Mucosa of descending colon (tissue), 3 donors: ENCODE measurements at regions not wholly inside any gene's neighbourhood (a gene's known extent, or its start where the extent isn't known, plus 50 kb on each side); places are given as distances from the start of the nearest gene placed in this dataset.

Experiments
- ATAC-seq: fragments of 200-7000 bp; cut with Tn5 transposase; one replicate; pipeline ENCODE4 v1.9.1; 2020; ENCODE audit warnings: mild to moderate bottlenecking, moderate library complexity
- DNase-seq, 3 donors: peaks; one replicate each; pipeline ENCODE4 v3.0.0-alpha.2; 2020
- H3K36me3 ChIP-seq: fragments of 200-600 bp; one replicate; pipeline ENCODE4 v1.8.0; 2021; ENCODE audit warnings: low read depth, mild to moderate bottlenecking
- H3K4me1 ChIP-seq: fragments of 200-600 bp; one replicate; pipeline ENCODE4 v1.8.0; 2021; ENCODE audit warnings: low read depth, mild to moderate bottlenecking
- H3K4me3 ChIP-seq: fragments of 200-600 bp; one replicate; pipeline ENCODE4 v1.8.0; 2021; ENCODE audit warnings: mild to moderate bottlenecking
- H3K9me3 ChIP-seq: fragments of 200-600 bp; one replicate; pipeline ENCODE4 v1.8.0; 2021; ENCODE audit warnings: mild to moderate bottlenecking
- CTCF ChIP-seq: fragments of 200-600 bp; IDR thresholded peaks from one replicate; pipeline ENCODE4 v1.8.0; 2022; ENCODE audit warnings: antibody characterized with exemption, mild to moderate bottlenecking
- intact Hi-C, 2 donors: fragments of 100-400 bp; cut with DNase I in 1 of 2; cut with micrococcal nuclease in 1 of 2; formaldehyde crosslinking; loops; one replicate each; pipeline versions ENCODE4 v1.11.0 to v1.11.1; 2022; cut with DNase I, micrococcal nuclease
- donor health status: DM: no; HTN: no; CAD: no; lungs with moderate emphysema.
- donor health status: DM: no; HTN: no; CAD: no.
- donor health status: DM: no; HTN: yes; CAD: no.

- intact Hi-C loops: no loop called here
- no peak for ATAC-seq
- peaks cover 6% of the 10 kb centered on the region for H3K9me3 ChIP-seq
- no peak for DNase-seq
- H3K36me3 ChIP-seq: no peaks in the 10 kb centered on the region
- no peaks in the 10 kb centered on the region for H3K4me1 ChIP-seq
- TF ChIP-seq CTCF: no peak
- no peak overlapping the region for H3K4me3 ChIP-seq
These were observed 274.7 kb downstream of the NEDD1 start for GRCh38 chr12:97181571-97182265.

- H3K4me3 ChIP-seq: no peak overlapping the region
- H3K9me3 ChIP-seq: peaks cover 9% of the 10 kb centered on the region
- ATAC-seq (no peak), DNase-seq (no peak)
- intact Hi-C loops: no loop called here
- no peak for TF ChIP-seq CTCF
- no peaks in the 10 kb centered on the region for H3K4me1 ChIP-seq
- no peaks in the 10 kb centered on the region for H3K36me3 ChIP-seq
These were observed 275.7 kb downstream of the NEDD1 start for GRCh38 chr12:97182769-97183168.

GRCh38 chr12:97184127-97184773 lies 277.2 kb downstream of the NEDD1 start:
- intact Hi-C loops: no loop called here
- ATAC-seq (no peak), DNase-seq (no peak)
- Histone ChIP-seq H3K4me1 (no peaks in the 10 kb centered on the region), H3K4me3 (no peak overlapping the region), H3K36me3 (no peaks in the 10 kb centered on the region), H3K9me3 (peaks cover 9% of the 10 kb centered on the region)
- TF ChIP-seq CTCF: no peak

- DNase-seq (no peak), ATAC-seq (no peak)
- no peaks in the 10 kb centered on the region for H3K4me1 ChIP-seq
- peaks cover 18% of the 10 kb centered on the region for H3K9me3 ChIP-seq
- no peak for TF ChIP-seq CTCF
- intact Hi-C loops: no loop called here
- H3K4me3 ChIP-seq: no peak overlapping the region
- H3K36me3 ChIP-seq: no peaks in the 10 kb centered on the region
These were observed 277.0 kb upstream of the RMST start for GRCh38 chr12:97185567-97185966.

- Histone ChIP-seq H3K36me3 (no peaks in the 10 kb centered on the region), H3K4me3 (no peak overlapping the region), H3K9me3 (peaks cover 37% of the 10 kb centered on the region), H3K4me1 (no peaks in the 10 kb centered on the region)
- ATAC-seq (no peak), DNase-seq (no peak)
- intact Hi-C loops: no loop called here
- no peak for TF ChIP-seq CTCF
These were observed 268.1 kb upstream of the RMST start for GRCh38 chr12:97194546-97194945.
